ENCODE measurements at regions not wholly inside any gene's neighbourhood (a gene's known extent, or its start where the extent isn't known, plus 50 kb on each side); places are given as distances from the start of the nearest gene placed in this dataset.
"Not testable (repeated sequence)": the region's sequence is repeated elsewhere in the genome, so short reads cannot be mapped to it uniquely, and the experiment has no call there.

- DNase-seq: no peak
Observed at GRCh38 chr17:54372069-54372749, 528.4 kb upstream of the TOM1L1 start.

- no peak for DNase-seq
Observed at GRCh38 chr17:54373970-54374369, 526.7 kb upstream of the TOM1L1 start.

GRCh38 chr17:54376409-54376808, 524.2 kb upstream of the TOM1L1 start:
- DNase-seq: not testable (repeated sequence)

- DNase-seq: no peak
Observed at GRCh38 chr17:54381482-54381881, 519.2 kb upstream of the TOM1L1 start.

- DNase-seq: no peak
Observed at GRCh38 chr17:54404259-54404658, 496.4 kb upstream of the TOM1L1 start.

- DNase-seq: no peak
Observed at GRCh38 chr17:54405826-54406225, 494.8 kb upstream of the TOM1L1 start.

GRCh38 chr17:54408731-54409130, 491.9 kb upstream of the TOM1L1 start:
- no peak for DNase-seq

GRCh38 chr17:54418467-54418866, 482.2 kb upstream of the TOM1L1 start:
- no peak for DNase-seq

- DNase-seq: no peak
Observed at GRCh38 chr17:54425671-54426070, 475.0 kb upstream of the TOM1L1 start.

GRCh38 chr17:54426296-54426886, 474.3 kb upstream of the TOM1L1 start:
- no peak for DNase-seq

GRCh38 chr17:54435966-54436365, 464.7 kb upstream of the TOM1L1 start:
- no peak for DNase-seq

- no peak for DNase-seq
Observed at GRCh38 chr17:54439816-54440215, 460.8 kb upstream of the TOM1L1 start.

- DNase-seq: no peak
Observed at GRCh38 chr17:54451051-54451450, 449.6 kb upstream of the TOM1L1 start.

GRCh38 chr17:54452666-54453348, 447.8 kb upstream of the TOM1L1 start:
- no peak for DNase-seq

- no peak for DNase-seq
Observed at GRCh38 chr17:54455251-54455868, 445.3 kb upstream of the TOM1L1 start.

- not testable (repeated sequence) for DNase-seq
Observed at GRCh38 chr17:54465443-54465842, 435.2 kb upstream of the TOM1L1 start.

GRCh38 chr17:54466875-54467274, 433.8 kb upstream of the TOM1L1 start:
- DNase-seq: no peak

- no peak for DNase-seq
Observed at GRCh38 chr17:54482843-54483242, 417.8 kb upstream of the TOM1L1 start.

- no peak for DNase-seq
Observed at GRCh38 chr17:54493691-54494090, 407.0 kb upstream of the TOM1L1 start.

- no peak for DNase-seq
Observed at GRCh38 chr17:54494721-54495715, 405.6 kb upstream of the TOM1L1 start.

GRCh38 chr17:54505404-54505803, 395.2 kb upstream of the TOM1L1 start:
- no peak for DNase-seq

- DNase-seq: no peak
Observed at GRCh38 chr17:54518706-54519105, 381.9 kb upstream of the TOM1L1 start.

- no peak for DNase-seq
Observed at GRCh38 chr17:54521137-54521536, 379.5 kb upstream of the TOM1L1 start.

Data from SW 1271 (cell line).